OCI-LY3 (cell line): ENCODE measurements at regions not wholly inside any gene's neighbourhood (a gene's known extent, or its start where the extent isn't known, plus 50 kb on each side); places are given as distances from the start of the nearest gene placed in this dataset.
"Not testable (repeated sequence)": the region's sequence is repeated elsewhere in the genome, so short reads cannot be mapped to it uniquely, and the experiment has no call there.

Experiments
- CTCF ChIP-seq: fragments of 200-600, 300-600 bp; sonication (generic); IDR thresholded peaks from 2 replicates; pipeline ENCODE4 v1.5.1; 2014; ENCODE audit warnings: antibody characterized with exemption, low read length, low read depth
- EZH2phosphoT487 ChIP-seq: fragments of 200-600 bp; shearing (Covaris generic); IDR thresholded peaks from 2 replicates; pipeline ENCODE4 v1.6.1; 2018; ENCODE audit warnings: antibody characterized with exemption, mixed run types, low read depth

DNA sequence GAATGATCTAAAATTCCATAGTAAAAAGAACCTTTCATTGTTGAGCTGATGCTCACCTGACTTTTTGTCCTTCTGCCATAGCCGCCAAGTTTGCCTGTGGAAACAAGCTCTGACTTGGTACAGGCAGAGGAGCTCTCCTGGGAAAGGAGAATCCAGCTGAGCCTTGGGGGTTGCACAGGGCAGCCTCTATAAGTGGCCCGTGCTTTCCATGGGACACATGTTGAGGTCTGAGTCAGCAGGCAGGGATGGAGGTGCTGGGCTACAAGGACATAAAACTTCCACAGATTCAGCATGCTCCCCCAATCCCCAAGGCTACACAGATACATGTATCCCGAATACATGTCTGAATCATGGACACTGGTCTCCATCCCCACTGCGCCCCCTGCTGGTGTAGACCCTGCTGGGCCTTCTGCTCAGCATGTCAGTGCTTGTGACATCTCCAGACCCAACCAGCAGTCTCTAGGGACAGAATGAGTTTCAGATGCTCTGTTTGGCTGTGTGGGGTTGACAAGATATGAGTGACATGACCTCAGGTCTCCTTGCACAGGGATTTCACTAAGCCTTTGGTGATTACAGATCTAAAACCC, 551.7 kb downstream of the RPIA start:
- TF ChIP-seq CTCF, EZH2phosphoT487: not testable (repeated sequence)
